NCI-H1092 (cell line): ENCODE measurements at regions not wholly inside any gene's neighbourhood (a gene's known extent, or its start where the extent isn't known, plus 50 kb on each side); places are given as distances from the start of the nearest gene placed in this dataset.

Experiments used
- DNase-seq: peaks from one replicate; lab custom pipeline; 2025; lab: John Stamatoyannopoulos, UW

GRCh38 chr18:56278421-56279003, 359.9 kb downstream of the TXNL1 start:
- no peak for DNase-seq

- DNase-seq = no peak
These were observed 361.9 kb downstream of the TXNL1 start for GRCh38 chr18:56276466-56276865.

- DNase-seq = no peak
These were observed 364.7 kb downstream of the TXNL1 start for GRCh38 chr18:56273541-56274219.

GRCh38 chr18:56270671-56271250, 367.6 kb downstream of the TXNL1 start:
- DNase-seq = no peak

- DNase-seq = no peak
These were observed 368.4 kb downstream of the TXNL1 start for GRCh38 chr18:56269958-56270357.

- DNase-seq = no peak
These were observed 369.4 kb downstream of the TXNL1 start for GRCh38 chr18:56268952-56269351.

- DNase-seq = no peak
These were observed 371.1 kb downstream of the TXNL1 start for GRCh38 chr18:56267334-56267733.

GRCh38 chr18:56258178-56258577, 380.2 kb downstream of the TXNL1 start:
- DNase-seq = no peak

- no peak for DNase-seq
These were observed 381.2 kb downstream of the TXNL1 start for GRCh38 chr18:56257205-56257604.

- no peak for DNase-seq
These were observed 381.7 kb downstream of the TXNL1 start for GRCh38 chr18:56256659-56257058.

GRCh38 chr18:56255381-56255780, 383.0 kb downstream of the TXNL1 start:
- no peak for DNase-seq

GRCh38 chr18:56252456-56252855, 385.9 kb downstream of the TXNL1 start:
- no peak for DNase-seq

- DNase-seq = no peak
These were observed 389.7 kb downstream of the TXNL1 start for GRCh38 chr18:56248610-56249235.

GRCh38 chr18:56246916-56247315, 391.5 kb downstream of the TXNL1 start:
- DNase-seq = no peak

GRCh38 chr18:56245866-56246580, 392.4 kb downstream of the TXNL1 start:
- no peak for DNase-seq

- DNase-seq = no peak
These were observed 398.0 kb downstream of the TXNL1 start for GRCh38 chr18:56240405-56240804.

GRCh38 chr18:56238576-56238975, 399.8 kb downstream of the TXNL1 start:
- no peak for DNase-seq

- DNase-seq = no peak
These were observed 402.8 kb downstream of the TXNL1 start for GRCh38 chr18:56235481-56236013.

- DNase-seq = no peak
These were observed 403.3 kb downstream of the TXNL1 start for GRCh38 chr18:56235071-56235470.

- no peak for DNase-seq
These were observed 404.8 kb downstream of the TXNL1 start for GRCh38 chr18:56233595-56233994.

- no peak for DNase-seq
These were observed 412.4 kb downstream of the TXNL1 start for GRCh38 chr18:56226025-56226424.
